IMR-90 (cell line): ENCODE measurements at regions not wholly inside any gene's neighbourhood (a gene's known extent, or its start where the extent isn't known, plus 50 kb on each side); places are given as distances from the start of the nearest gene placed in this dataset.

Experiments used
- ATAC-seq: fragments of 200-7000 bp; cut with Tn5 transposase; 2 replicates; pipeline ENCODE4 v1.9.1; 2020; ENCODE audit warnings: low read depth, mild to moderate bottlenecking, moderate library complexity
- BruUV-seq: library from RNA; stranded (reverse); fragments of 400-500 nt; replicated peaks from 2 replicates; lab custom pipeline; 2021; lab: Mats Ljungman, UMichigan
- CTCF ChIA-PET: fragments of 300-600 bp; formaldehyde crosslinking; extraction: SDS; loops from one replicate; lab custom pipeline; 2021; ENCODE audit warnings: antibody characterized with exemption; lab: Yijun Ruan, JAX
- POLR2A ChIA-PET: fragments of 300-600 bp; sonication (Branson Sonifier 250); formaldehyde crosslinking; loops from one replicate; lab custom pipeline; 2022; ENCODE audit warnings: antibody characterized with exemption; ENCODE audit not compliant: unreplicated experiment; lab: Charles Lee
- DNase-seq: peaks from one replicate; pipeline ENCODE4 v3.0.0; 2013
- H2AFZ ChIP-seq: replicated peaks from 2 replicates; pipeline ENCODE3; 2013; ENCODE audit warnings: low read length, mild to moderate bottlenecking; ENCODE audit not compliant: poor library complexity
- H2AK5ac ChIP-seq: 2 replicates; pipeline ENCODE4 v1.6.1; 2013; ENCODE audit warnings: low read depth, low read length, inconsistent platforms
- H2AK9ac ChIP-seq: replicated peaks from 2 replicates; pipeline ENCODE3; 2013; ENCODE audit warnings: mild to moderate bottlenecking, low read depth, low read length, moderate library complexity; ENCODE audit not compliant: poor library complexity
- H2BK120ac ChIP-seq: 2 replicates; pipeline ENCODE4 v1.6.1; 2013; ENCODE audit warnings: low read depth, low read length, inconsistent platforms
- H2BK15ac ChIP-seq: 3 replicates; pipeline ENCODE4 v1.6.1; 2013; ENCODE audit warnings: low read depth, low read length, inconsistent platforms
- H2BK20ac ChIP-seq: 2 replicates; pipeline ENCODE4 v1.6.1; 2013; ENCODE audit warnings: low read depth, mild to moderate bottlenecking, inconsistent platforms, low read length, moderate library complexity
- H2BK5ac ChIP-seq: 2 replicates; pipeline ENCODE4 v1.6.1; 2013; ENCODE audit warnings: mild to moderate bottlenecking, low read depth, low read length, inconsistent platforms; ENCODE audit not compliant: poor library complexity, severe bottlenecking
- H3K14ac ChIP-seq: replicated peaks from 2 replicates; pipeline ENCODE4 v1.6.1; 2013; ENCODE audit warnings: low read depth, low read length, inconsistent platforms
- H3K18ac ChIP-seq: 2 replicates; pipeline ENCODE4 v1.6.1; 2013; ENCODE audit warnings: low read depth, low read length, control low read depth
- H3K23ac ChIP-seq: 2 replicates; pipeline ENCODE4 v1.6.1; 2013; ENCODE audit warnings: low read depth, low read length, inconsistent platforms
- H3K27ac ChIP-seq: 2 replicates; pipeline ENCODE4 v1.5.1; 2013; ENCODE audit warnings: mild to moderate bottlenecking, control low read depth, low read length; ENCODE audit not compliant: insufficient read depth
- H3K27me3 ChIP-seq: 2 replicates; pipeline ENCODE4 v1.6.1; 2013; ENCODE audit warnings: low read length; ENCODE audit not compliant: control insufficient read depth, insufficient read depth
- H3K36me3 ChIP-seq: 2 replicates; pipeline ENCODE4 v1.6.1; 2013; ENCODE audit warnings: low read length, mixed read lengths; ENCODE audit not compliant: control insufficient read depth, insufficient read depth
- H3K4ac ChIP-seq: 2 replicates; pipeline ENCODE4 v1.6.1; 2013; ENCODE audit warnings: low read depth, low read length, inconsistent platforms
- H3K4me1 ChIP-seq: 2 replicates; pipeline ENCODE4 v1.6.1; 2013; ENCODE audit warnings: low read length, mixed read lengths; ENCODE audit not compliant: control insufficient read depth, insufficient read depth
- H3K4me2 ChIP-seq: 2 replicates; pipeline ENCODE4 v1.6.1; 2013; ENCODE audit warnings: low read depth, mild to moderate bottlenecking, control low read depth, low read length, moderate library complexity
- H3K4me3 ChIP-seq: 2 replicates; pipeline ENCODE4 v1.5.1; 2013; ENCODE audit warnings: low read depth, mild to moderate bottlenecking, control low read depth, low read length, moderate library complexity; ENCODE audit not compliant: insufficient read depth
- H3K56ac ChIP-seq: 2 replicates; pipeline ENCODE4 v1.6.1; 2013; ENCODE audit warnings: low read length, inconsistent platforms; ENCODE audit not compliant: insufficient read depth; ENCODE audit errors: extremely low read depth
- H3K79me1 ChIP-seq, 2 experiments: 2 replicates each; pipeline ENCODE4 v1.6.1; 2013; ENCODE audit warnings: low read length in 2 of 2, inconsistent platforms in 1 of 2, low read depth in 1 of 2
- H3K9ac ChIP-seq: 2 replicates; pipeline ENCODE4 v1.6.1; 2013; ENCODE audit warnings: low read depth, low read length, control low read depth
- H3K9me1 ChIP-seq: 2 replicates; pipeline ENCODE4 v1.6.1; 2013; ENCODE audit warnings: low read length, inconsistent platforms; ENCODE audit not compliant: insufficient read depth
- H3K9me3 ChIP-seq: 2 replicates; pipeline ENCODE4 v1.6.1; 2013; ENCODE audit warnings: low read length; ENCODE audit not compliant: control insufficient read depth, insufficient read depth
- H4K20me1 ChIP-seq: 2 replicates; pipeline ENCODE4 v1.6.1; 2013; ENCODE audit warnings: low read length, inconsistent platforms; ENCODE audit not compliant: insufficient read depth
- H4K5ac ChIP-seq: 2 replicates; pipeline ENCODE4 v1.6.1; 2013; ENCODE audit warnings: mild to moderate bottlenecking, low read depth, low read length, control low read depth
- H4K8ac ChIP-seq, 2 experiments: 2 replicates each; pipeline ENCODE4 v1.6.1; 2013; ENCODE audit warnings: low read depth in 2 of 2, low read length in 2 of 2, control low read depth in 1 of 2, inconsistent platforms in 1 of 2
- H4K91ac ChIP-seq: 2 replicates; pipeline ENCODE4 v1.6.1; 2013; ENCODE audit warnings: low read depth, low read length, inconsistent platforms; ENCODE audit not compliant: insufficient read depth
- BHLHE40 ChIP-seq: fragments of 150-350 bp; IDR thresholded peaks from 2 replicates; pipeline ENCODE4 v1.6.1; 2016; ENCODE audit warnings: mild to moderate bottlenecking, low read depth, low read length
- CEBPB ChIP-seq: IDR thresholded peaks from 2 replicates; pipeline ENCODE4 v1.6.1; 2012; ENCODE audit warnings: low read depth, low read length, improper control_type of control experiment
- CHD1 ChIP-seq: IDR thresholded peaks from 2 replicates; pipeline ENCODE4 v1.6.1; 2012; ENCODE audit warnings: low read depth, low read length, improper control_type of control experiment
- FOS ChIP-seq: fragments of 150-350 bp; IDR thresholded peaks from 2 replicates; pipeline ENCODE4 v1.6.1; 2016; ENCODE audit warnings: low read depth, low read length
- MAFK ChIP-seq: IDR thresholded peaks from 2 replicates; pipeline ENCODE4 v1.6.1; 2012; ENCODE audit warnings: low read depth, low read length, improper control_type of control experiment
- MAZ ChIP-seq: IDR thresholded peaks from 2 replicates; pipeline ENCODE4 v1.6.1; 2012; ENCODE audit warnings: low read depth, mild to moderate bottlenecking, low read length, improper control_type of control experiment, moderate library complexity, borderline replicate concordance
- MXI1 ChIP-seq: IDR thresholded peaks from 2 replicates; pipeline ENCODE4 v1.6.1; 2012; ENCODE audit warnings: low read depth, mild to moderate bottlenecking, low read length, moderate library complexity, borderline replicate concordance
- POLR2A ChIP-seq: IDR thresholded peaks from 2 replicates; pipeline ENCODE4 v1.6.1; 2012; ENCODE audit warnings: mild to moderate bottlenecking, low read depth, low read length
- RAD21 ChIP-seq: IDR thresholded peaks from 2 replicates; pipeline ENCODE4 v1.6.1; 2012; ENCODE audit warnings: low read length, improper control_type of control experiment
- RCOR1 ChIP-seq: IDR thresholded peaks from 2 replicates; pipeline ENCODE4 v1.6.1; 2012; ENCODE audit warnings: mild to moderate bottlenecking, low read length, improper control_type of control experiment; ENCODE audit not compliant: insufficient replicate concordance
- RFX5 ChIP-seq: IDR thresholded peaks from 2 replicates; pipeline ENCODE4 v1.8.0; 2012; ENCODE audit warnings: low read depth, mild to moderate bottlenecking, low read length, moderate library complexity
- WGBS, 2 experiments: methylation state at CpG; one replicate each; pipeline versions ENCODE4 v1.1.5 to v1.1.7; 2013; ENCODE audit warnings: missing lambda C conversion rate in 2 of 2; ENCODE audit not compliant: insufficient read length in 1 of 2; ENCODE audit errors: extremely low coverage in 2 of 2; 5-methylcytosine and 5-hydroxymethylcytosine counted together
- dilution Hi-C: fragments of 300-500 bp; cut with HindIII; formaldehyde crosslinking; loops from one replicate; pipeline ENCODE4 v1.14.3; 2018; ENCODE audit warnings: low sequenced_read_pairs; ENCODE audit not compliant: unreplicated experiment
- in situ Hi-C: fragments of 300-500 bp; cut with MboI; formaldehyde crosslinking; loops from 3 replicates; pipeline ENCODE4 v1.14.3; 2019; ENCODE audit warnings: low sequenced_read_pairs, inconsistent platforms, mixed read lengths
- intact Hi-C: fragments of 100-400 bp; cut with micrococcal nuclease; formaldehyde crosslinking; loops from 2 replicates; pipeline ENCODE4 v1.10.0; 2022
- TF ChIP-seq, protein P1 (sequence below): fragments of 150-350 bp; IDR thresholded peaks from 2 replicates; pipeline ENCODE4 v1.6.1; 2016; ENCODE audit warnings: low read depth, mild to moderate bottlenecking, low read length, moderate library complexity, borderline replicate concordance
- TF ChIP-seq, protein P2 (sequence below): conservative IDR thresholded peaks from 2 replicates; pipeline ENCODE4 v1.5.1; 2012; ENCODE audit warnings: mild to moderate bottlenecking, low read depth, low read length, improper control_type of control experiment

DNA sequence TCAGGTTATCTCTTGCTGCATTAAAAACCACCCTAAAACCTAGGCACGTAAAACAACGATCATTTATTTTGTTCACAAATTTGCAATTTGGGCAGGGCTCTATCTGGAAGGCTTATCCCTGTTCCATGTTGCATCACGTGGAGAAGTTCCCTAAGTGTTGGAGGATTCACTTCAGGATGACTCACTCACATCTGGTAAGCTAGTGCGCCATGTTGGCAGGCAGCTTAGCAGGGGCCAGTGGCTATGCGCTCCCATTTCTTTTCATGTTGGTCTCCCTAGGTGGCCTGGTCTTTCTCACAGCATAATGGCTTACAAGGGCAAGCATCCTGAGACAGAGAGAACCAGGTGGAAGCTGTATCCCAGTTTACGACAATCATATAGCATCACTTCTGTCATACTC, 226.8 kb downstream of the BLID start:
- Histone ChIP-seq H3K79me1 (no peaks in the 10 kb centered on the region), H3K9me3 (no peaks in the 10 kb centered on the region), H4K20me1 (no peaks in the 10 kb centered on the region), H3K4me2 (no peak overlapping the region), H2BK20ac (peak overlapping the region; percentile 5; the same call in 1 of the 2 replicates), H4K91ac (no peak overlapping the region; the same call in 1 of the 2 replicates), H3K23ac (no peak overlapping the region), H3K27ac (no peak overlapping the region), H3K18ac (no peak overlapping the region), H3K14ac (peak overlapping the region; percentile 26; the same call in 1 of the 2 replicates), H3K27me3 (no peaks in the 10 kb centered on the region), H3K36me3 (no peaks in the 10 kb centered on the region), H3K56ac (no peak overlapping the region), H2AK9ac (no peak overlapping the region), H2BK5ac (no peak overlapping the region), H2BK15ac (0 out of 3 replicates have a peak overlapping the region, but pooled peaks have one; percentile 15), H3K9me1 (0 out of 2 replicates have a peak, but pooled peaks cover 8% of the 10 kb centered on the region), H3K4me1 (peaks cover 18% of the 10 kb centered on the region; the same call in 1 of the 2 replicates), H3K9ac (no peak overlapping the region), H3K4ac (0 out of 2 replicates have a peak overlapping the region, but pooled peaks have one; percentile 10), H4K8ac (no peak overlapping the region), H2AK5ac (peak overlapping the region; percentile 25; the same call in 1 of the 2 replicates), H2AFZ (no peak overlapping the region), H2BK120ac (no peak overlapping the region), H4K5ac (no peak overlapping the region), H3K4me3 (no peak overlapping the region)
- 100% methylated on average over 2 of the region's 6 CpGs; no CpG with 5 or more reads in 1 of the 2 experiments for WGBS, 2 experiments
- ATAC-seq (no peak), DNase-seq (peak; percentile 41)
- POLR2A ChIA-PET: no interaction called here
- intact Hi-C loops: no loop called here
- dilution Hi-C loops: no loop called here
- CTCF ChIA-PET: no interaction called here
- in situ Hi-C loops: no loop called here
- no peak for TF ChIP-seq CEBPB
- TF ChIP-seq BHLHE40: no peak
- no peak for TF ChIP-seq MAFK
- TF ChIP-seq RAD21: no peak
- TF ChIP-seq RCOR1: no peak
- TF ChIP-seq MAZ: no peak
- TF ChIP-seq, protein P1, sequence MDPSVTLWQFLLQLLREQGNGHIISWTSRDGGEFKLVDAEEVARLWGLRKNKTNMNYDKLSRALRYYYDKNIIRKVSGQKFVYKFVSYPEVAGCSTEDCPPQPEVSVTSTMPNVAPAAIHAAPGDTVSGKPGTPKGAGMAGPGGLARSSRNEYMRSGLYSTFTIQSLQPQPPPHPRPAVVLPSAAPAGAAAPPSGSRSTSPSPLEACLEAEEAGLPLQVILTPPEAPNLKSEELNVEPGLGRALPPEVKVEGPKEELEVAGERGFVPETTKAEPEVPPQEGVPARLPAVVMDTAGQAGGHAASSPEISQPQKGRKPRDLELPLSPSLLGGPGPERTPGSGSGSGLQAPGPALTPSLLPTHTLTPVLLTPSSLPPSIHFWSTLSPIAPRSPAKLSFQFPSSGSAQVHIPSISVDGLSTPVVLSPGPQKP: no peak
- no peak for TF ChIP-seq POLR2A
- TF ChIP-seq, protein P2, sequence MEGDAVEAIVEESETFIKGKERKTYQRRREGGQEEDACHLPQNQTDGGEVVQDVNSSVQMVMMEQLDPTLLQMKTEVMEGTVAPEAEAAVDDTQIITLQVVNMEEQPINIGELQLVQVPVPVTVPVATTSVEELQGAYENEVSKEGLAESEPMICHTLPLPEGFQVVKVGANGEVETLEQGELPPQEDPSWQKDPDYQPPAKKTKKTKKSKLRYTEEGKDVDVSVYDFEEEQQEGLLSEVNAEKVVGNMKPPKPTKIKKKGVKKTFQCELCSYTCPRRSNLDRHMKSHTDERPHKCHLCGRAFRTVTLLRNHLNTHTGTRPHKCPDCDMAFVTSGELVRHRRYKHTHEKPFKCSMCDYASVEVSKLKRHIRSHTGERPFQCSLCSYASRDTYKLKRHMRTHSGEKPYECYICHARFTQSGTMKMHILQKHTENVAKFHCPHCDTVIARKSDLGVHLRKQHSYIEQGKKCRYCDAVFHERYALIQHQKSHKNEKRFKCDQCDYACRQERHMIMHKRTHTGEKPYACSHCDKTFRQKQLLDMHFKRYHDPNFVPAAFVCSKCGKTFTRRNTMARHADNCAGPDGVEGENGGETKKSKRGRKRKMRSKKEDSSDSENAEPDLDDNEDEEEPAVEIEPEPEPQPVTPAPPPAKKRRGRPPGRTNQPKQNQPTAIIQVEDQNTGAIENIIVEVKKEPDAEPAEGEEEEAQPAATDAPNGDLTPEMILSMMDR: no peak
- TF ChIP-seq CHD1: no peak
- no peak for TF ChIP-seq RFX5
- no peak for TF ChIP-seq MXI1
- TF ChIP-seq FOS: no peak
- no TSS peak for BruUV-seq
